ENCODE measurements at regions not wholly inside any gene's neighbourhood (a gene's known extent, or its start where the extent isn't known, plus 50 kb on each side); places are given as distances from the start of the nearest gene placed in this dataset.

- TF ChIP-seq SP1 (IDR thresholded peaks at IDR 0.05) (no peak), FOXK2 (IDR thresholded peaks at IDR 0.05) (no peak), ELF4 (IDR thresholded peaks at IDR 0.05) (no peak), SUZ12 (IDR thresholded peaks at IDR 0.05) (no peak), CTBP1 (IDR thresholded peaks at IDR 0.05; ENCODE audit: borderline replicate concordance) (no peak), L3MBTL2 (conservative IDR thresholded peaks at IDR 0.05) (no peak), LEF1 (IDR thresholded peaks at IDR 0.05; ENCODE audit: borderline replicate concordance) (no peak), FOXA1 (IDR thresholded peaks at IDR 0.05) (no peak), ARNT (IDR thresholded peaks at IDR 0.05) (no peak), NFRKB (IDR thresholded peaks at IDR 0.05) (no peak), PKNOX1 (IDR thresholded peaks at IDR 0.05) (no peak), ZNF384 (IDR thresholded peaks at IDR 0.05) (no peak), FOXM1 (IDR thresholded peaks at IDR 0.05; ENCODE audit: borderline replicate concordance) (no peak), BHLHE40 (IDR thresholded peaks at IDR 0.05; ENCODE audit: borderline replicate concordance) (no peak), HDGF (IDR thresholded peaks at IDR 0.05; ENCODE audit: borderline replicate concordance) (no peak), TARDBP (IDR thresholded peaks at IDR 0.05) (no peak)
- CTCF ChIA-PET = no interaction called here
- POLR2A ChIA-PET = no interaction called here
- no peak for DNase-seq (ENCODE audit: extremely low spot score)
These were observed 83.4 kb upstream of the STMND1 start for GRCh38 chr6:17018425-17018824.

- DNase-seq (ENCODE audit: extremely low spot score) = no peak
- CTCF ChIA-PET = interaction anchor here (0.7 kb wide), 1 partner anchor 200 kb away, joined by 3 read pairs; no protein-coding TSS in a partner anchor
- POLR2A ChIA-PET = interaction anchor here (1.0 kb wide), 1 partner anchor 15 kb away, joined by 3 read pairs; no protein-coding TSS in a partner anchor
These were observed 84.4 kb upstream of the STMND1 start for GRCh38 chr6:17017416-17017815.

GRCh38 chr6:17015551-17016381, 86.1 kb upstream of the STMND1 start:
- TF ChIP-seq SP1 (IDR thresholded peaks at IDR 0.05) (no peak), FOXK2 (IDR thresholded peaks at IDR 0.05) (no peak), FOXA1 (IDR thresholded peaks at IDR 0.05) (no peak), BHLHE40 (IDR thresholded peaks at IDR 0.05; ENCODE audit: borderline replicate concordance) (no peak), PKNOX1 (IDR thresholded peaks at IDR 0.05) (no peak), ZNF384 (IDR thresholded peaks at IDR 0.05) (no peak), LEF1 (IDR thresholded peaks at IDR 0.05; ENCODE audit: borderline replicate concordance) (no peak), CTBP1 (IDR thresholded peaks at IDR 0.05; ENCODE audit: borderline replicate concordance) (no peak), L3MBTL2 (conservative IDR thresholded peaks at IDR 0.05) (no peak), ELF4 (IDR thresholded peaks at IDR 0.05) (no peak), TARDBP (IDR thresholded peaks at IDR 0.05) (no peak), NFRKB (IDR thresholded peaks at IDR 0.05) (no peak), HDGF (IDR thresholded peaks at IDR 0.05; ENCODE audit: borderline replicate concordance) (no peak), SUZ12 (IDR thresholded peaks at IDR 0.05) (no peak), ARNT (IDR thresholded peaks at IDR 0.05) (no peak), FOXM1 (IDR thresholded peaks at IDR 0.05; ENCODE audit: borderline replicate concordance) (no peak)
- POLR2A ChIA-PET = no interaction called here
- no peak for DNase-seq (ENCODE audit: extremely low spot score)
- CTCF ChIA-PET = interaction anchor here (0.7 kb wide), 1 partner anchor 210 kb away, joined by 4 read pairs; no protein-coding TSS in a partner anchor

More at GRCh38 chr6:17017416-17017815, 84.4 kb upstream of the STMND1 start:
- TF ChIP-seq L3MBTL2 (conservative IDR thresholded peaks at IDR 0.05) (no peak), FOXA1 (IDR thresholded peaks at IDR 0.05) (no peak), PKNOX1 (IDR thresholded peaks at IDR 0.05) (no peak), LEF1 (IDR thresholded peaks at IDR 0.05; ENCODE audit: borderline replicate concordance) (no peak), ELF4 (IDR thresholded peaks at IDR 0.05) (no peak), NFRKB (IDR thresholded peaks at IDR 0.05) (no peak), CTBP1 (IDR thresholded peaks at IDR 0.05; ENCODE audit: borderline replicate concordance) (no peak), SUZ12 (IDR thresholded peaks at IDR 0.05) (no peak), ARNT (IDR thresholded peaks at IDR 0.05) (no peak), FOXM1 (IDR thresholded peaks at IDR 0.05; ENCODE audit: borderline replicate concordance) (no peak), BHLHE40 (IDR thresholded peaks at IDR 0.05; ENCODE audit: borderline replicate concordance) (no peak), TARDBP (IDR thresholded peaks at IDR 0.05) (no peak), HDGF (IDR thresholded peaks at IDR 0.05; ENCODE audit: borderline replicate concordance) (no peak), ZNF384 (IDR thresholded peaks at IDR 0.05) (no peak)

- no peak for DNase-seq (ENCODE audit: extremely low spot score)
- POLR2A ChIA-PET = no interaction called here
- CTCF ChIA-PET = interaction anchor here (0.7 kb wide), 1 partner anchor 211 kb away, joined by 4 read pairs; no protein-coding TSS in a partner anchor
- TF ChIP-seq FOXM1 (IDR thresholded peaks at IDR 0.05; ENCODE audit: borderline replicate concordance) (no peak), NFRKB (IDR thresholded peaks at IDR 0.05) (no peak), ELF4 (IDR thresholded peaks at IDR 0.05) (no peak), TARDBP (IDR thresholded peaks at IDR 0.05) (no peak)
These were observed 86.7 kb upstream of the STMND1 start for GRCh38 chr6:17015144-17015543.

DNA sequence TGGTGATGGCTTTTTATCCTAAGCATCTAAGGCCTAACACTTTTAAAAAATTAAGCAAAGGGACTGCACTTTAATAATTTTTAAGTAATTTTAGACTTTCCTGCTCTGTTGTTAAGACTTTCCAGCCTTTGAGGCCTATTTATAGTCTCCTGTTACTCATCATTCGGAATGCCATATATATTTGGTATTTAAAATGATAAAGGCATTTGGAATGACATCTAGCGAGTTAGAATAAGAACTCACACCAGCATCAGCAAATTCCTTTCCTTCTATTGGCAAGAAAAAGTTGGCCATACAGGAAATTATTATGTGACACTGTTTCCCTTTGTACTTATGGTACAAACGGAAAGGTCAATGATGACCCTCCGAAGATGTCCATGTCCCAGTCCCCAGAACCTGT, 88.1 kb upstream of the STMND1 start:
- no peak for DNase-seq (ENCODE audit: extremely low spot score)
- TF ChIP-seq SUZ12 (IDR thresholded peaks at IDR 0.05) (no peak), FOXA1 (IDR thresholded peaks at IDR 0.05) (no peak), NFRKB (IDR thresholded peaks at IDR 0.05) (no peak), BHLHE40 (IDR thresholded peaks at IDR 0.05; ENCODE audit: borderline replicate concordance) (no peak), ZNF384 (IDR thresholded peaks at IDR 0.05) (no peak), LEF1 (IDR thresholded peaks at IDR 0.05; ENCODE audit: borderline replicate concordance) (no peak), FOXM1 (IDR thresholded peaks at IDR 0.05; ENCODE audit: borderline replicate concordance) (no peak), TARDBP (IDR thresholded peaks at IDR 0.05) (no peak), PKNOX1 (IDR thresholded peaks at IDR 0.05) (no peak), ELF4 (IDR thresholded peaks at IDR 0.05) (no peak), HDGF (IDR thresholded peaks at IDR 0.05; ENCODE audit: borderline replicate concordance) (no peak), FOXK2 (IDR thresholded peaks at IDR 0.05) (no peak), SP1 (IDR thresholded peaks at IDR 0.05) (no peak), L3MBTL2 (conservative IDR thresholded peaks at IDR 0.05) (no peak), ARNT (IDR thresholded peaks at IDR 0.05) (no peak), CTBP1 (IDR thresholded peaks at IDR 0.05; ENCODE audit: borderline replicate concordance) (no peak)
- CTCF ChIA-PET = no interaction called here
- POLR2A ChIA-PET = no interaction called here

All from HEK293T (cell line).